Thymus (tissue), 11 donors: ENCODE measurements at regions not wholly inside any gene's neighbourhood (a gene's known extent, or its start where the extent isn't known, plus 50 kb on each side); places are given as distances from the start of the nearest gene placed in this dataset.

Experiments
- DNase-seq, 9 donors: peaks; one replicate each; pipeline ENCODE4 v3.0.0-alpha.2; 2013; ENCODE audit warnings: low spot score in 9 of 9, low read depth in 6 of 9, missing footprints in 1 of 9
- H3K27ac ChIP-seq, 2 donors: one replicate each; pipeline ENCODE4 v1.5.1; 2013; ENCODE audit warnings: control low read depth in 1 of 2, low read depth in 1 of 2, low read length in 1 of 2, mild to moderate bottlenecking in 1 of 2, moderate library complexity in 1 of 2
- H3K27me3 ChIP-seq, 2 donors: one replicate each; pipeline ENCODE4 v1.5.1; 2013; ENCODE audit warnings: low read length in 1 of 2; ENCODE audit not compliant: control insufficient read depth in 2 of 2, insufficient read depth in 1 of 2
- H3K36me3 ChIP-seq, 2 donors: one replicate each; pipeline ENCODE4 v1.5.1; 2013; ENCODE audit warnings: low read length in 1 of 2, mild to moderate bottlenecking in 1 of 2, moderate library complexity in 1 of 2; ENCODE audit not compliant: control insufficient read depth in 2 of 2, insufficient read depth in 2 of 2
- H3K4me1 ChIP-seq, 2 donors: one replicate each; pipeline ENCODE4 v1.5.1; 2013; ENCODE audit warnings: low read length in 2 of 2; ENCODE audit not compliant: control insufficient read depth in 2 of 2, insufficient read depth in 2 of 2
- H3K4me3 ChIP-seq, 2 donors: one replicate each; pipeline ENCODE4 v1.5.1; 2013; ENCODE audit warnings: low read length in 2 of 2, control low read depth in 1 of 2, mild to moderate bottlenecking in 1 of 2
- H3K9me3 ChIP-seq, 2 donors: one replicate each; pipeline ENCODE4 v1.5.1; 2013; ENCODE audit warnings: low read length in 1 of 2, mild to moderate bottlenecking in 1 of 2; ENCODE audit not compliant: control insufficient read depth in 2 of 2, insufficient read depth in 1 of 2
- WGBS: extraction: QIAGEN DNeasy Blood & Tissue Kit; methylation state at CpG from one replicate; pipeline ENCODE4 v1.1.7; 2013; 5-methylcytosine and 5-hydroxymethylcytosine counted together
- donor health status: healthy.

DNA sequence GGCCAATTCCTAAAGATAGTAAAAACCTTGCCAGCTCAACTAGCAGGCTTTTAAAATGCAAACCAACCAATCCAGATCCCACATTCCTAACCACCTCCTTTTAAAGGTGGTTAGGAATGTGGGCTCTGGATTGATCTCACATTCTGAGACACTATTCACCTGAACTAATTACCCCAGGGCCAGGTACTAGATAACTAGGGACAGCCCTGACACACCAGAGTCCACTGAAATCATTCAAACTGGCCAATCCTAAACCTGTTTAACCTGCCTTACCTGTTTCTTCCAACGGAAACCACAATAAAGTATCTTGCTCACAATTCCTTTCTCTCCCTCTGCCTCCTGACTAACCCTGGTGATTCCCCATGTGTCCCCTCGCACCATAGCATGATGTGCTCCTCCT, 168.3 kb upstream of the DMAC1 start:
- H3K36me3 ChIP-seq = no peaks in the 10 kb centered on the region
- H3K9me3 ChIP-seq = no peaks in the 10 kb centered on the region
- H3K27me3 ChIP-seq = no peaks in the 10 kb centered on the region
- no peak overlapping the region for H3K4me3 ChIP-seq
- peak overlapping the region in 1 of 2 donors; percentile 61 for H3K27ac ChIP-seq
- H3K4me1 ChIP-seq = peaks cover 6 to 14% of the 10 kb centered on the region in 2 donors
- DNase-seq = no peak
- WGBS = 94% methylated on average over 2 of the region's 2 CpGs

DNA sequence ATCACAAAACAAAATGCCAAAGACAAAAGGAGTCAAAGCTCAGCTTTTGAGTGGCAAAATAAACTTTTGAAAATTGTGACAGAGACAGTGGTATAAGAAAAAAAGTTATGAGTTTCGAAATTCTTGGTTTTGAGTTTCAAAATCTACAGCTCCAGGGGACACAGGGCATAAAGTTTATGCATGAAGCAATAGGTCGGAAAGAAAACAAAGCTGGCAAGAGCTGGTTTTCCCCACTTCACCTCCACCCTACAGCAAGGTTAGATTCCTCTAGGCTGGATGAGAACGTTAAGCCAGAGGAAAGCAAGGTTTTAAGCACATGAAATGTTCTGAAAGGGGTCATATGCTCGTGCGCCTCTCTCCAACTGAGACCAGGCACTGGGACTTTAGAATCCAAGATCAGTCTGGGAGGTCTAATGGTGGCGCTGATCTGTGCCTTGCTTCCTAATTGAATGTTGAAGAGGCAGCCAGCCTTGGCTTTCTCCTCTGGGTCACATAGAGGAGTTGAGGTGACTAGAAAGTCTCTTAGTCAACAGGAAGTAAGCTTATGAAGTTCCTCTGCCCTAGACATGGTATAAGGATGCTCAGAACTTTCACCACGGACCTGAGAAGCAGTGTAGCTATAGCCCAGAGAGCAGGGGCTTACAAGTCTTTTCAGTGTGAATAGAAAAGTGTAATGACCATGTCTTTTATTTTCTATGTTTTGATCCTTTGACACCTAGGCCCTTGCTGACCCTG, 167.7 kb upstream of the DMAC1 start:
- Histone ChIP-seq H3K27ac (peak overlapping the region in 1 of 2 donors; percentile 61), H3K9me3 (no peaks in the 10 kb centered on the region), H3K27me3 (no peaks in the 10 kb centered on the region), H3K36me3 (no peaks in the 10 kb centered on the region), H3K4me3 (no peak overlapping the region), H3K4me1 (peaks cover 6 to 9% of the 10 kb centered on the region in 2 donors)
- peak in 1 of 9 donors; percentile 64 for DNase-seq
- 87% methylated on average over 7 of the region's 7 CpGs for WGBS

DNA sequence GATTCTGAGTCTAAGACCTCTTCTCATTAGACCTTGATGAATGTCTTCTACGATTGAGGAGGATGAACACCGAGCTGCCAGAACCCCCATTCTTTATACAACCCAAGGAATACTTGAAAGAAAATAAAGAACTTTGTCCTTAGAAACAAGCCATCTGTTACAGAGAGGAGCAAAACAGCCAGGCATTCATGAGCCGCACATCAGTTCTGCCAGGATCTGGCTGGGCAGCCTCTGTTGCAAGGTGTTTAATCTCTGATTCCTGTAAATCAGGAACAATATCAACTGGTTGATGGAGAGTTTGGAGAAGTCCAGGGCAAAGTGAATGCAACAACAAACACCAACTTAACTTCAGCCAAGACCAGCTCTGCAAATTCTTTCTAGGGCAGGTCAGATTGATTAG, 165.5 kb upstream of the DMAC1 start:
- Histone ChIP-seq H3K27me3 (no peaks in the 10 kb centered on the region), H3K4me1 (peaks cover 6 to 16% of the 10 kb centered on the region in 2 donors), H3K9me3 (no peaks in the 10 kb centered on the region), H3K27ac (no peak overlapping the region), H3K4me3 (no peak overlapping the region), H3K36me3 (no peaks in the 10 kb centered on the region)
- WGBS = 96% methylated on average over 3 of the region's 3 CpGs
- no peak for DNase-seq

DNA sequence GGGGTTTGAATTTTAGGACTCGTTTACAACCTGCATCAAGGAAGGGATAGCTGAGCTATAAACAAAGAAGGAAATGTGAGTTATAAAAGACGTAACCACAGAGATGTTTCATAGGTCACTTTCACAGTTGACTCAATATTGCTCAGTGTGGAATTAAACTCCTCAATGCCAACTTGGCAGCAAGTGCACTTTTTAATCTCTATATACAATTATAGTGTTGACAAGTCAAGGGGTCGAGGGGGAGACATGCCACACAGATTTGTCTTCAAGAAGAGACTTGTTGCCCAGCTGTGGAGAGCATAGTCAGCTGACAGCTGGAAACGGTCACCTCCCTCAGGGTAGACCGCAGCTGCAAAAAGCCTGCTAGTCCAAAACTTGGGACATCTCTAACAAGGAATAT, 163.4 kb upstream of the DMAC1 start:
- no peak overlapping the region for H3K4me3 ChIP-seq
- DNase-seq = no peak
- H3K36me3 ChIP-seq = no peaks in the 10 kb centered on the region
- H3K4me1 ChIP-seq = peaks cover 15 to 31% of the 10 kb centered on the region in 2 donors
- no peak overlapping the region for H3K27ac ChIP-seq
- H3K27me3 ChIP-seq = no peaks in the 10 kb centered on the region
- no peaks in the 10 kb centered on the region for H3K9me3 ChIP-seq
- 84% methylated on average over 5 of the region's 5 CpGs for WGBS

DNA sequence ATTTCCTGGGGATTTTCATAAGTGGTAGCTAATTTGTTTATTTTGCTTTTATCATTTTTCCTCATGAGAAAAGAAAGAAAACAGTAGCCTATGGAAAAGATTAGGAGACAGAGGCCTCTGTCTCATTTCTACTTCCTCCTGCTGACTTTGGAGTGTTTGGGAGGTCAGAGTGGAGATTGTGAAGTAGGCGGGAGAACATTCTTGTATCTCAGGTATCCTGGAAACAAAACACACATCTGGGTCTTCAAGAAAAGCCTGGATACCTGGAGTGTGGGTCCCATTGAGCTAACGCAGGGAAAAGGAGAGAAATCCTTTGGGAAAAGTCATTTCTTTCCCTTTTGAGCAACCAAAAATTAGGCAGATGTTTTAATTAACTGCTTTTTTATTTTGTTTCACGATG, 161.5 kb upstream of the DMAC1 start:
- WGBS = 95% methylated on average over 3 of the region's 3 CpGs
- no peak for DNase-seq
- peaks cover 9 to 22% of the 10 kb centered on the region in 2 donors for H3K4me1 ChIP-seq
- no peaks in the 10 kb centered on the region for H3K36me3 ChIP-seq
- H3K4me3 ChIP-seq = no peak overlapping the region
- no peaks in the 10 kb centered on the region for H3K27me3 ChIP-seq
- H3K27ac ChIP-seq = no peak overlapping the region
- H3K9me3 ChIP-seq = no peaks in the 10 kb centered on the region

DNA sequence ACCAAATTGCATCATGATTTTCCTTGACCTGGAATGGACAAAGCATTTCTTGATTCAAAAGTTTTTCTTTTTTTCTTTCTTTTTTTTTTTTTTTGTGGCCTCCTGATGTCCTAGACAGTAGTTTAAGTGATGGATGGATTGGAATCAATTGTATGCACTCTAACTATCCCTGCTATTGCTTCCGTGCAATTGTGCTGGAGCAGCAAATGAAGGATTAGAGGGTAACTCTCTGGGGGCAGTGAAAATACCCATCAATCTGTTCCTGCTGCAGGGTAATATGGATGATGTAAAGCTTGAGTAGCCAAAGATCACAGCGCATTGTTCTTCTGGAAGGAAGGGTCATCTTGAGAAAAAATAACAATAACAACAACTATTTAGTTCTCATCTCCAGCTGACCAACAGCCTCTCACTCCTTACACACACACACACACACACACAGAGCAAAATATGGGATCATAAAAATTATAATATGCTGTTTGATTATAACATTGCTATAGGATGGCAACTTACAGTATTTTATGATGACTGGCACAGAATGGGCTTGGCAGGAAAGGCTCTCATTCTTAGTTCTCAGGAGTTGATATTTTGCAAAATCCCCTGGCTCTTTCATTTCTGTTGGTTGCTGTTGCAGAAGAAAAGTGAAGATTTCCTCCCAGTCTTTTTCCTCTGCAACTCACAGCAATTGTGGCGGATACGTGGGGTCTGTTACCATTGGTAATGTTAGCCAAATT, 160.9 kb upstream of the DMAC1 start:
- Histone ChIP-seq H3K4me3 (no peak overlapping the region), H3K36me3 (no peaks in the 10 kb centered on the region), H3K27me3 (no peaks in the 10 kb centered on the region), H3K9me3 (no peaks in the 10 kb centered on the region), H3K4me1 (peaks cover 9 to 22% of the 10 kb centered on the region in 2 donors), H3K27ac (no peak overlapping the region)
- DNase-seq = no peak
- WGBS = 96% methylated on average over 4 of the region's 4 CpGs

DNA sequence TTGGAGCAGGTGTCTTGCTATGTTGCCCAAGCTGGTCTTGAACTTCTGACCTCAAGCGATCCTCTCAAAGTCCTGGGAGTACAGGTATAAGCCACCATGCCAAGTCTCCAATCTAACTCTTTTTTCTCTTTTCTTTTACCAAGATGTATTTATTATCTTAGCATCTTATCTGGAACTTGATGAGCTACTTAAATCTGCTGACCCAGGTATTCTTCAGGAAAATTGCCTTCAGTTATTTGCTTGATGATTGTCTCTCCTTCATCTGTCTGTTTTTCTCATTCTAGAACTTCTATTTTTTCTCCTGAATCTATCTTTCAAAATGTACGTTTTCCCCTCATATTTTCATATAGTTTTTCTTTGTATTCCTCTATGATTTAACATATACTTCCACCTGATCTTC, 158.2 kb upstream of the DMAC1 start:
- 99% methylated on average over 2 of the region's 2 CpGs for WGBS

DNA sequence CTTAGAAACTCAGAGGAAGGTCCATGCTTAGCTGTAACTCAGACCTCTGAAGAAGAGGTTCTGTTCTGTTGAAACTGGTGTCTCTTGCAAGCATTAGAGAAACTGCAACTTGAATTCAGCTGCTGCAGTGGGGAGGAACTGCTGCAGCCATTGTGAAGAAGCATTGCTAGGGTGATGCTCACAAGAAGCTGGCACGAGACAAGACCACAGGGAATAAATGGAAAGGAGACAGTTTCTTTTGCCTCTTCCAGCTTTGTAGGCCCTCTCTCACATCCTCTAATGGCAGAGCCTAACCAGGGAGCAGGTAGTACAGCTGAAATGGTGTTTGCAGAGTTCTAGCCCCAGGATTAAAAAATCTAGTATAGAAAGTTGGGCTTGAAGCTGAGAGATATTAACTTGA, 148.0 kb upstream of the DMAC1 start:
- peaks cover 0 to 5% of the 10 kb centered on the region in 2 donors for H3K4me1 ChIP-seq
- 76% methylated on average over 1 of the region's 1 CpG for WGBS
- H3K9me3 ChIP-seq = no peaks in the 10 kb centered on the region
- H3K27me3 ChIP-seq = no peaks in the 10 kb centered on the region
- H3K4me3 ChIP-seq = no peak overlapping the region
- H3K27ac ChIP-seq = no peak overlapping the region
- no peaks in the 10 kb centered on the region for H3K36me3 ChIP-seq
- peak in 1 of 9 donors; percentile 40 for DNase-seq

More for the DNA sequence above, 158.2 kb upstream of the DMAC1 start:
- Histone ChIP-seq H3K4me3 (no peak overlapping the region), H3K4me1 (peaks cover 9 to 22% of the 10 kb centered on the region in 2 donors), H3K9me3 (no peaks in the 10 kb centered on the region), H3K27ac (no peak overlapping the region), H3K36me3 (no peaks in the 10 kb centered on the region), H3K27me3 (no peaks in the 10 kb centered on the region)
- no peak for DNase-seq

DNA sequence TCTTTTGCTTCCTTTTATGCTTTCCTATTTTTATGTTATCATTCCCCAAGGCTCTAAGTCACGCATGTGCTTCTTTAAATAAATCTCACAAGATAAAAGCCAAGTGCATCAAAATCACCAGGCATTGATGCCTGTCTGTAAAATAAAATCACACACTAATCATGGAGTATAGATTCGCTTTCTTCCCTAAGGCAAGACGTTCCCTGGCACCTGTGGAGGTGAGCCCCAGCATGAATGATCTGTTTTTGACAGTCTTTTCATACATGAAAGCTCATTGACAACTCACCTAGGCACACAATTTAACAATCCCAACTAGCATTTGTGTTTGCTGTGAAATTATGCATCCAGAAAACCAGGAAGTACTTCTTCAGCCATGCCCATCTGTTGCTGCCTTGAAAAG, 146.9 kb upstream of the DMAC1 start:
- Histone ChIP-seq H3K9me3 (no peaks in the 10 kb centered on the region), H3K36me3 (no peaks in the 10 kb centered on the region), H3K4me3 (no peak overlapping the region), H3K27ac (no peak overlapping the region), H3K4me1 (peaks cover 0 to 5% of the 10 kb centered on the region in 2 donors), H3K27me3 (no peaks in the 10 kb centered on the region)
- no peak for DNase-seq
- whole genome bisulfite sequencing = 97% methylated on average over 3 of the region's 3 CpGs
